DND-41 (cell line): ENCODE measurements at regions not wholly inside any gene's neighbourhood (a gene's known extent, or its start where the extent isn't known, plus 50 kb on each side); places are given as distances from the start of the nearest gene placed in this dataset.

Experiments
- CTCF ChIP-seq: IDR thresholded peaks from 2 replicates; pipeline ENCODE4 v1.5.1; 2012; ENCODE audit warnings: borderline replicate concordance, low read length, moderate library complexity, mild to moderate bottlenecking; ENCODE audit not compliant: poor library complexity, severe bottlenecking; ENCODE audit errors: extremely low read depth
- EZH2 ChIP-seq: IDR thresholded peaks from 3 replicates; pipeline ENCODE4 v1.6.1; 2012; ENCODE audit warnings: borderline replicate concordance, low read depth, mild to moderate bottlenecking, moderate library complexity, low read length, inconsistent platforms; ENCODE audit not compliant: severe bottlenecking

GRCh38 chr6:137737836-137738596 is 129.0 kb upstream of the TNFAIP3 start:
- TF ChIP-seq CTCF (no peak), EZH2 (no peak)
